Keratinocyte (primary cell): ENCODE measurements at regions not wholly inside any gene's neighbourhood (a gene's known extent, or its start where the extent isn't known, plus 50 kb on each side); places are given as distances from the start of the nearest gene placed in this dataset.

Source experiments
- EZH2 ChIP-seq: IDR thresholded peaks from one replicate; pipeline ENCODE4 v1.6.1; 2012; ENCODE audit warnings: inconsistent platforms, mild to moderate bottlenecking, low read length, moderate library complexity
- TF ChIP-seq, protein P1 (sequence below), 3 experiments: IDR thresholded peaks in 1 of 3; conservative IDR thresholded peaks in 1 of 3; optimal IDR thresholded peaks in 1 of 3; 2 replicates in 2 of 3; 3 replicates in 1 of 3; pipeline versions ENCODE3 to v1.5.1; 2011; ENCODE audit warnings: low read length in 3 of 3, mild to moderate bottlenecking in 3 of 3, moderate library complexity in 2 of 3, control low read depth in 1 of 3, inconsistent platforms in 1 of 3; ENCODE audit not compliant: insufficient read depth in 2 of 3; ENCODE audit errors: extremely low read depth in 1 of 3

DNA sequence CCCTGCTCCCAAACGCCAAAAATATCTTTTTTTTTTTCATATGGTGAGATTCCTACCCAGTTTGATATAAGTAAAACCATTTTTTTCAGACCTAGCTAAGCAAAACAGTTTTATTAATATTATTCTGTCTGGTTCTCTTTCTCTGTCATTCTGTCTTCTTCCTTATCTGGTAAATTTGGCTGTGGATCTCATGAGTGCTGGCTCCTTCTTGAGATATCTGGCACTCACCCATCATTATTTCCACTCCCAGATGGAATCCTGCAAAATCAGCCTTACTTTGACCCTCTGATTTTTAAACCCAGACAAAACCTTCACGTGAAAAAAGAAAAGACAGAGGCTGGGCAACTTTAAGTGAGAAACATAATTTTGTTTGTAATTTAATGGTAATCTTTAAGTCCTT is 373.6 kb downstream of the NYAP2 start:
- TF ChIP-seq, protein P1, sequence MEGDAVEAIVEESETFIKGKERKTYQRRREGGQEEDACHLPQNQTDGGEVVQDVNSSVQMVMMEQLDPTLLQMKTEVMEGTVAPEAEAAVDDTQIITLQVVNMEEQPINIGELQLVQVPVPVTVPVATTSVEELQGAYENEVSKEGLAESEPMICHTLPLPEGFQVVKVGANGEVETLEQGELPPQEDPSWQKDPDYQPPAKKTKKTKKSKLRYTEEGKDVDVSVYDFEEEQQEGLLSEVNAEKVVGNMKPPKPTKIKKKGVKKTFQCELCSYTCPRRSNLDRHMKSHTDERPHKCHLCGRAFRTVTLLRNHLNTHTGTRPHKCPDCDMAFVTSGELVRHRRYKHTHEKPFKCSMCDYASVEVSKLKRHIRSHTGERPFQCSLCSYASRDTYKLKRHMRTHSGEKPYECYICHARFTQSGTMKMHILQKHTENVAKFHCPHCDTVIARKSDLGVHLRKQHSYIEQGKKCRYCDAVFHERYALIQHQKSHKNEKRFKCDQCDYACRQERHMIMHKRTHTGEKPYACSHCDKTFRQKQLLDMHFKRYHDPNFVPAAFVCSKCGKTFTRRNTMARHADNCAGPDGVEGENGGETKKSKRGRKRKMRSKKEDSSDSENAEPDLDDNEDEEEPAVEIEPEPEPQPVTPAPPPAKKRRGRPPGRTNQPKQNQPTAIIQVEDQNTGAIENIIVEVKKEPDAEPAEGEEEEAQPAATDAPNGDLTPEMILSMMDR (optimal IDR thresholded peaks at IDR 0.05 in 1 of 3, IDR thresholded peaks at IDR 0.05 in 1 of 3, conservative IDR thresholded peaks at IDR 0.05 in 1 of 3; ENCODE audit: extremely low read depth in 1 of 3, insufficient read depth in 2 of 3, low read length in 3 of 3): no peak
- no peak for TF ChIP-seq EZH2
